HG03066 (cell line): ENCODE measurements at regions not wholly inside any gene's neighbourhood (a gene's known extent, or its start where the extent isn't known, plus 50 kb on each side); places are given as distances from the start of the nearest gene placed in this dataset.
"Not testable (repeated sequence)": the region's sequence is repeated elsewhere in the genome, so short reads cannot be mapped to it uniquely, and the experiment has no call there.

Experiments
- ATAC-seq: cut with Tn5 transposase; IDR thresholded peaks from one replicate; pipeline ENCODE4 v1.9.1; 2021; ENCODE audit warnings: low read depth; ENCODE audit not compliant: unreplicated experiment

GRCh38 chr16:86878236-86879080 is 300.1 kb downstream of the FOXL1 start:
- ATAC-seq: no peak

- ATAC-seq: no peak
Observed at GRCh38 chr16:86879268-86879667, 300.9 kb downstream of the FOXL1 start.

GRCh38 chr16:86880316-86881117 is 302.2 kb downstream of the FOXL1 start:
- ATAC-seq: no peak

- no peak for ATAC-seq
Observed at GRCh38 chr16:86881118-86881510, 302.8 kb downstream of the FOXL1 start.

- no peak for ATAC-seq
Observed at GRCh38 chr16:86881861-86882273, 303.5 kb downstream of the FOXL1 start.

- ATAC-seq: no peak
Observed at GRCh38 chr16:86882586-86883280, 304.4 kb downstream of the FOXL1 start.

- ATAC-seq: no peak
Observed at GRCh38 chr16:86883583-86884389, 305.4 kb downstream of the FOXL1 start.

GRCh38 chr16:86884390-86884650 is 306.0 kb downstream of the FOXL1 start:
- ATAC-seq: no peak

- ATAC-seq: no peak
Observed at GRCh38 chr16:86885139-86885538, 306.8 kb downstream of the FOXL1 start.

GRCh38 chr16:86886651-86887050 is 308.3 kb downstream of the FOXL1 start:
- ATAC-seq: no peak

- ATAC-seq: no peak
Observed at GRCh38 chr16:86887416-86887815, 309.1 kb downstream of the FOXL1 start.

GRCh38 chr16:86888231-86889053 is 310.1 kb downstream of the FOXL1 start:
- no peak for ATAC-seq

GRCh38 chr16:86889054-86889366 is 310.7 kb downstream of the FOXL1 start:
- not testable (repeated sequence) for ATAC-seq

- no peak for ATAC-seq
Observed at GRCh38 chr16:86889974-86890373, 311.6 kb downstream of the FOXL1 start.

GRCh38 chr16:86891121-86891520 is 312.8 kb downstream of the FOXL1 start:
- ATAC-seq: no peak

GRCh38 chr16:86891631-86892030 is 313.3 kb downstream of the FOXL1 start:
- no peak for ATAC-seq

- ATAC-seq: no peak
Observed at GRCh38 chr16:86892509-86892908, 314.2 kb downstream of the FOXL1 start.

GRCh38 chr16:86893506-86893905 is 315.2 kb downstream of the FOXL1 start:
- no peak for ATAC-seq

- no peak for ATAC-seq
Observed at GRCh38 chr16:86894029-86894567, 315.7 kb downstream of the FOXL1 start.

- ATAC-seq: no peak
Observed at GRCh38 chr16:86894925-86895324, 316.6 kb downstream of the FOXL1 start.
